Stimulated activated CD8-positive, alpha-beta memory T cell treated with anti-CD3 and anti-CD28 coated beads, Interleukin-7, amount 100 ng/mL, for 24 hours (primary cell): ENCODE measurements at regions not wholly inside any gene's neighbourhood (a gene's known extent, or its start where the extent isn't known, plus 50 kb on each side); places are given as distances from the start of the nearest gene placed in this dataset.
"Not testable (repeated sequence)": the region's sequence is repeated elsewhere in the genome, so short reads cannot be mapped to it uniquely, and the experiment has no call there.

ENCODE experiments used
- DNase-seq: peaks from one replicate; pipeline ENCODE4 v3.0.0-alpha.2; 2020; ENCODE audit warnings: low read depth

DNA sequence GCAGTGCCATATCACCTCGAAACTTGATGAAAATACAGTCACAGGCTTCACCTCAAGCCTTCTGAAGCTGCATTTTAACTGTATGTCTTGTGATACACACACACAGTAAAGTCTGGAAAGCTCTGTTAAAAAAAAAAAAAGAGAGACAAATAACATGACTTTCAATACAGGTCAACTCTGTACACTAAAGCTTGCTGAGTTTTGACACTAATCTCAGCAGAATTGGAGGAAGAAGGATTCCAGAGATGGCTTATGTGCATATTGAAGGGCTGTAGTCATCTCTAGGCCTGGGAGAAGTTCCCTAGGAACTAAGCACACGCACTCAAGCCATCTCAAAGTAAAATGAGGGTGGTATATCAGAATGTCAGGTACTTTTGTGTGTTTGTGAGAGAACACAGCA, 875.1 kb downstream of the EPHA4 start:
- DNase-seq, result no peak

- DNase-seq, result no peak
Measured at GRCh38 chr2:220701115-220701514, 871.0 kb downstream of the EPHA4 start.

GRCh38 chr2:220703279-220703678, 868.8 kb downstream of the EPHA4 start:
- DNase-seq, result no peak

GRCh38 chr2:220704081-220704480, 868.0 kb downstream of the EPHA4 start:
- DNase-seq, result no peak

DNA sequence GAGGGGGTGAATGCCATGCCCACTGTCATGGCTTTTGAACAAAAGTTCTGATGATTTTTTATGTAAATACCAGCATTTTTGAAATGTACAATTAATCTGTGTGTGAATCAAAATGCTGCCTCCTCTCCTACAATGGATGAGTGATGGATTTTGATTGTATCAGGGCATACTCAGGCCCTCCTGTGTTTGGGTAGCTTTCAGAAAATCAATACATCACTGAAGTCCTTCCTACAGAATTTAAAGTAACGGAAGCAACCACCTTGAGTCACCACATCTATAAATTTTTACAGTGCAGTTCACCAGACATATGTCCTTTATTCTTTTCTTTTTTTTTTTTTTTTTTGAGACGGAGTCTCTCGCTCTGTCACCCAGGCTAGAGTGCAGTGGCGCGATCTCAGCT, 867.3 kb downstream of the EPHA4 start:
- DNase-seq, result no peak

DNA sequence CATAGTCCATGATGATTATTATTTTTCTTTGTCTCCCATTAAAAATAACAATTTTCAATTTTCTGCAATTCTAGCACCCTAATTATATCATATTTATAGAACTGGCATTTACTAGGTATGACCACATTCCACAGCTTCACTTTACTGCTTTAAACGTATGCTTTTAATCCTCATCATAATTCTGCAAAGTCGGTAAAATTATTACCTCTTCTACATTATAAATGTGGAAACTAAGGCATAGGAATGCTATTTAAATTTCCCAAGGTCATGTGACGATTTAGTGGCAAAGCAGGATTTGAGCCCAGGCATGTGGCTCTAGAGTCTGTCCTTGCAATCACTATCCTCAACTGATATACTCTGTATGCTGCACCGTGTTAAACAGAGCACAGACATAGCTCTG, 866.4 kb downstream of the EPHA4 start:
- DNase-seq, result no peak

GRCh38 chr2:220707261-220707660, 864.8 kb downstream of the EPHA4 start:
- DNase-seq, result no peak

- no peak for DNase-seq
Measured at GRCh38 chr2:220708366-220708765, 863.7 kb downstream of the EPHA4 start.

- no peak for DNase-seq
Measured at GRCh38 chr2:220717283-220717682, 854.8 kb downstream of the EPHA4 start.

DNA sequence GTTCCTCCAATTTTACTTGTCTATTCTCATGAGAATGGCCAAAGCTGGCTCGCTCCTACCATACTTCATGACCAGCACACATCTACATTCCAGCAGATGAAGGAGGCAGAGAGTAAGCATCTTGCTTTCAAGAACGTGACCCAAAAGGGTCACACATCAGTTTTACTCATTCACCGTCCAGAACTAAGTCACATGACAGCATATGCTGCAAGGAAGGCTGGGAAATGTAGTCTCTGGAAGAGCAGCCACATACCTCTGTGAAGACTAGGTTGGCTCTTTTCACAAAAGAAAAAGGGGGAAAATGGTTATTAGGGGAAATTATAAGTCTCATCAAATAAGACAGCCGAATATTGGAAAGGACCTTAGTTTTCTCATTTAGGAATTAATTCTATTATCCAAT, 835.3 kb downstream of the EPHA4 start:
- DNase-seq, result no peak

DNA sequence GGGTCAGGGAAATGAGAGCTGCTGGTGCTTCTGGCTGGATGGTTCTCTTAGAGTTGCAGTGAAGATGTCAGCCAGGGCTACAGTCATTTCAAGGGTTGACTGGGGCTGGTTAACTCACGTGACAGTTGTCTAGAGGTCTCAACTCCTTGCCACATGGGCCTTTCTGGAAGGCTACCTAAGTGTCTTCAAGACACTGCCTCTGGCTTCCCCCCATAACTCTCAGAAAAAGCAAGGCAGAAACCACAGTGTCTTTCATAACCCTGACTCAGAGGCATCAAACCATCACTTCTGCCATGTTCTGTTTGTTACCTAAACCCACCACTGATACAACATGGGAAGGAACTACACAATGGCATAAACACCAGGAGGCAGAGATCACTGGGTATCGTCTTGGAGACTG, 828.9 kb downstream of the EPHA4 start:
- no peak for DNase-seq

DNA sequence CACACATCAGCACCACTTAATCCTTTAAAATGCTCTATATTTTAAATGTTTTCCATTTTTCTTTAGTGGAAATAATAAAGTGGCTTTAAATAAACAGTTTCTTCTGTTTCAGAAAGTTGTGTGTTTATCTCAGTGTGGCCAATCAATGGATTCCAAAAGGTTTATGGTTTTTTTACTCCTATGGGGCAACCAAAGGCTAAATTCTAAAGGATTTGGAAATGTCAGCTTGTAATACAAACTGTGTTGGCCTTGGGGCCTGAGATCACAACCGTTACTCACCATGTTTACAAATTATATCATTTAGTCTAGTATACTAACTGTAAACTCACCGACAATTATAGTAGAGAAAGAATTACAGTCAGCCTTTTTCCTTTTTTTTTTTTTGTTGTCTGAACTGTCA, 827.2 kb downstream of the EPHA4 start:
- no peak for DNase-seq

DNA sequence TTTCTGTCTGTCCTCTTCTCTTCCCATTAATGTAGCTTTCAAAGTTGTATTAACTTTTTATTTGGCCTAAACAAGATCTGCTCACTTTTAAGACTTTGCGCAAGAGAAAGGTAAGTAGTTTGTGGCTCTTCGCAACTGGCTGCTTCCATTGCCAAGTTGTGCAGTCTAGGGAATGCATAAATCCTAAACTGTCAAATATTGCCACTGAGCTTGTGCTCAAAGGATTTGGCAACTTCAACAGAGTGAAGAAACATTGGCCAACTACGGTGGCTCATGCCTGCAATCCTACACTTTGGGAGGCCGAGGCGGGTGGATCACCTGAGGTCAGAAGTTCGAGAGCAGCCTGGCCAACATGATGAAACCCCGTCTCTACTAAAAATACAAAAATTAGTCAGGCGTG, 826.4 kb downstream of the EPHA4 start:
- no peak for DNase-seq

GRCh38 chr2:220747736-220748135, 824.4 kb downstream of the EPHA4 start:
- no peak for DNase-seq

DNA sequence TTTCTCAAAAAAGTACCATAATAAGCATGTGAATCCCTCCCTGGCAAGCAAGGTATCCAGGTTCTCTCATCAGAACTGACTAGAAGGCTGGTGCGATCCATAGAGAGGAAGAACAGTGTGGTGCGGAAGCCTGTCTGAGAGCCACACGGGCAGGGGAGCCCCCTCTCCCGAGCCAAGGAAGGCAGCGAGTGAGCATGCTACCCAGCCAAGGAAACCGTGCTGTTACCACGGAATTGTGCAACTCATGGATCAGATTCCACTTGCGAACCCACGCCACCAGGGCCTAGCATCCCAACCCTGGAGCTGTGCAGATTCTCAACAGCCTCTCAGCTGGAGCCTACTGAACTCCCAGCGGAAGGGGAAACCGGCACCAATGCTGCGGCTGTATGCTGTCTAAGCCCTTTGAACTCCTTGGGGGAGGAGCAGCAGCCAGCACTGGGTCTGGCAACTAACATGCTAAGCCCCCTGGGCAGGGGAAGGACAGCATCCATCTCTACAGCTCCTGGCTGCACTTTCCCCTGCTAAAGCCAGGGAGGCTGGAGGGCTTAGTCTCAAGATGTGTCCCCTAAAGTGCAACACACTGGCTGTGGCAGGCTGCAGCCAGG, 823.1 kb downstream of the EPHA4 start:
- no peak for DNase-seq

DNA sequence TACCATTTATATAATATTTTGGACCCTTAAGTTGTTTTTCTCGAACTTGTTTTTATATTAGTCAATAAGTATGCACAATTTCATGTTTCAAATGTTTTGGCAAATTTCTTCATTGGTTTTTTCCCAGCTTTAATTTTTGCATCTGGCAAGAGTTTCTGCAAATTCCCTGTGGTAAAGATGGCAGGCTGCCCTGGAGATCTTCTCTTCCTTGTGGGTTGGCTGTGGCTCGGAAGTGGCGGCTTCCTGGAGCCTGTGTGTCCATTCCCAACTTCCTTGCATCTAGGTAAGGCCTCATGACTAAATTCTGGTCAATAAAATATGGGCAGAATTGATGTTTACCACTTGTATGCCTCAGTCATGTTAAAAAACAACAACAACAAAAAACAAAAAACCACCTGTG, 818.6 kb downstream of the EPHA4 start:
- no peak for DNase-seq

DNA sequence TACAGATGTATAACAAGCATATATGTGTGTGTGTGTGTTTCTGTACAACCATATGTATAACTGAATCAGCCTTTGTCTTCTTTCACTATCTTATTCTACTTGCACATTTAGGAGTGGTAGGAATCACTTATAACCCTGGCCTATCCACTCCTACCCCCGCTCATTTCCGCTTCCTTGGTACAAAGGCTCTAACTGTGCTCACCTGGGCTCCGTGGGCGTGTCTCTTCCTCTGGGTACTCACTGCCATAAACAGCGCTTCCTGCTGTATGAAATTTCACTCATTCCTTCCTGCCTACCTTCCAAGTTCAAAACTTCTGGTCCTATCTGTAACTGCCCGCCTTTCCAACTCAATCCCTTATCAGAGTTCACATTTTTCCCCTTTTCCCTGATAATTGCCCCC, 815.5 kb downstream of the EPHA4 start:
- DNase-seq, result no peak

DNA sequence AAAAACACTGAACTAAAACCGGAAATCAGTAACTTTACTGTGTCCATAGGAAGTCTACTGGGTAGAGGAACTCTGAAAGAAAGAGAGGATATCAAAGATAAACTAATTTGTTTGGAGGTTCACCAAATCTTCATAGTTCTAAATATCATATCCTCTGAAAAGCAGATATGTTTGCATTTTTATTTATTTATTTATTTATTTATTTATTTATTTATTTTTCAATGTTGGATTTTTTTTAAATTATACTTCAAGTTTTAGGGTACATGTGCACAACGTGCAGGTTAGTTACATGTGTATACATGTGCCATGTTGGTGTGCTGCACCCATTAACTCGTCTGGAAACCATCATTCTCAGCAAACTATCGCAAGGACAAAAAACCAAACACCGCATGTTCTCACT, 813.7 kb downstream of the EPHA4 start:
- not testable (repeated sequence) for DNase-seq

- DNase-seq, result no peak
Measured at GRCh38 chr2:220764171-220764570, 807.9 kb downstream of the EPHA4 start.

- no peak for DNase-seq
Measured at GRCh38 chr2:220767591-220768255, 804.4 kb downstream of the EPHA4 start.

- no peak for DNase-seq
Measured at GRCh38 chr2:220775856-220776488, 796.1 kb downstream of the EPHA4 start.

GRCh38 chr2:220779076-220779475, 793.0 kb downstream of the EPHA4 start:
- not testable (repeated sequence) for DNase-seq

- no peak for DNase-seq
Measured at GRCh38 chr2:220779511-220779910, 792.6 kb downstream of the EPHA4 start.

DNA sequence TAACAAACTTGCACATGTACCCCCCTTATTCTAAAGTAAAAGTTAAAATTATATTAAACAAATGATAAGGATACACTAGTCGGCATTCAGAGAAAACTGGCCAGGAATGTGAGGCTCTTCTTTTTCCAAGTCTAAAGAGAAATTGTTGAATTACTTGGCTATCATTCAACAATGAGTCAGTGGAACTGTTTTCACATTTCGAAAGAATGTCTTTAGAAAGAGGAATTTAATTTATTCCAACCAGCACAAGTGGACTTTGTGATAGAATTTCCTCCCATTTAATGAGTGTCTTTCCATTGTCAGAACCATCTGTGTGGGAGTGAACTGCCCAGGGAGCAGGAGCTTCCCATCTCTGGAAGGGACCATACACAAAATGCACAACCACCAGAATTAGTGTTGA, 792.2 kb downstream of the EPHA4 start:
- DNase-seq, result no peak
